ENCODE measurements at regions not wholly inside any gene's neighbourhood (a gene's known extent, or its start where the extent isn't known, plus 50 kb on each side); places are given as distances from the start of the nearest gene placed in this dataset.

DNA sequence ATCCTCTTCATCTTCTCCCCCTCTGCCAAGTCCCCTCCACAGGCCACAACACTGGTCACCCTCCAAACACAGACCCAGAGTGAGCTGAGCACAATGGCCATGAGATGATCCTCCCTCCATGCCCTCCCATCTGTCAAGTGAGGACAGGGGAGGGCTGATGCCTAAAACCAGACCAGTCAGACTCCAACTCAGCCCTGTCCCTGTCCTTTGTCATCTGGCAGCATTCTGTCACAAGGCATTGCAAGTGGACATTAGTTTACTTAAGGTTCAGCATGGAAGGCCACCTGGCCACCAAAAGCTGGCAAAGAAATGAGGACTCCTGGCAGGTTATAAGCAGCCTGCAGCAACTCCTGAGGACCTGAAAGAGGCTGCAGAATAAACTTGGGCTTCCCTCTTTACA is 136.2 kb upstream of the SLC30A5 start:
- H3K79me2 ChIP-seq (ENCODE audit: control insufficient read depth, insufficient read depth, low read length): no peaks in the 10 kb centered on the region
- no peak overlapping the region for H3K4me3 Mint-ChIP-seq
- no peak for ATAC-seq (ENCODE audit: low read depth)
- H3K36me3 ChIP-seq (replicated peaks in 1 of 2; ENCODE audit: control extremely low read depth in 1 of 2, control insufficient read depth in 1 of 2, extremely low read depth in 1 of 2, insufficient read depth in 2 of 2, low read length in 1 of 2): no peaks in the 10 kb centered on the region
- H3K27me3 ChIP-seq (replicated peaks in 1 of 4; ENCODE audit: control extremely low read depth in 1 of 4, control insufficient read depth in 3 of 4, insufficient read depth in 4 of 4, low read length in 3 of 4): no peaks in the 10 kb centered on the region
- peaks cover 4% of the 10 kb centered on the region for H3K4me1 Mint-ChIP-seq
- TF ChIP-seq, protein P1, sequence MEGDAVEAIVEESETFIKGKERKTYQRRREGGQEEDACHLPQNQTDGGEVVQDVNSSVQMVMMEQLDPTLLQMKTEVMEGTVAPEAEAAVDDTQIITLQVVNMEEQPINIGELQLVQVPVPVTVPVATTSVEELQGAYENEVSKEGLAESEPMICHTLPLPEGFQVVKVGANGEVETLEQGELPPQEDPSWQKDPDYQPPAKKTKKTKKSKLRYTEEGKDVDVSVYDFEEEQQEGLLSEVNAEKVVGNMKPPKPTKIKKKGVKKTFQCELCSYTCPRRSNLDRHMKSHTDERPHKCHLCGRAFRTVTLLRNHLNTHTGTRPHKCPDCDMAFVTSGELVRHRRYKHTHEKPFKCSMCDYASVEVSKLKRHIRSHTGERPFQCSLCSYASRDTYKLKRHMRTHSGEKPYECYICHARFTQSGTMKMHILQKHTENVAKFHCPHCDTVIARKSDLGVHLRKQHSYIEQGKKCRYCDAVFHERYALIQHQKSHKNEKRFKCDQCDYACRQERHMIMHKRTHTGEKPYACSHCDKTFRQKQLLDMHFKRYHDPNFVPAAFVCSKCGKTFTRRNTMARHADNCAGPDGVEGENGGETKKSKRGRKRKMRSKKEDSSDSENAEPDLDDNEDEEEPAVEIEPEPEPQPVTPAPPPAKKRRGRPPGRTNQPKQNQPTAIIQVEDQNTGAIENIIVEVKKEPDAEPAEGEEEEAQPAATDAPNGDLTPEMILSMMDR (IDR thresholded peaks at IDR 0.05): no peak
- TF ChIP-seq EZH2 (IDR thresholded peaks at IDR 0.05; ENCODE audit: borderline replicate concordance, insufficient read depth, low read depth, low read length, poor library complexity, severe bottlenecking): no peak
- H4K20me1 ChIP-seq (ENCODE audit: control insufficient read depth, insufficient read depth, low read length, poor library complexity, severe bottlenecking): no peaks in the 10 kb centered on the region
- no peaks in the 10 kb centered on the region for H3K9me3 ChIP-seq (ENCODE audit: control extremely low read depth in 1 of 3, control insufficient read depth in 2 of 3, insufficient read depth in 1 of 3, low read length in 2 of 3)
- H3K9ac ChIP-seq (ENCODE audit: low read length): no peak overlapping the region
- no peaks in the 10 kb centered on the region for H3K9me3 Mint-ChIP-seq (ENCODE audit: insufficient read depth)
- intact Hi-C loops (cut with micrococcal nuclease): no loop called here
- H3K4me2 ChIP-seq (replicated peaks; ENCODE audit: low read depth, low read length, poor library complexity, severe bottlenecking): no peak overlapping the region
- no peak overlapping the region for H3K27ac Mint-ChIP-seq
- H3K27me3 Mint-ChIP-seq: no peaks in the 10 kb centered on the region
- no peak for DNase-seq
- H2AFZ ChIP-seq (ENCODE audit: insufficient read depth, low read depth, low read length, poor library complexity, severe bottlenecking): no peak overlapping the region
- no peak overlapping the region for H3K4me3 ChIP-seq (ENCODE audit: control extremely low read depth in 1 of 5, extremely low read depth in 1 of 5, insufficient read depth in 1 of 5, low read depth in 2 of 5, low read length in 4 of 5)
- POLR2A ChIA-PET: no interaction called here
- no peak overlapping the region for H3K27ac ChIP-seq (ENCODE audit: low read length in 2 of 2)
- no peaks in the 10 kb centered on the region for H3K4me1 ChIP-seq (ENCODE audit: control insufficient read depth in 2 of 2, insufficient read depth in 2 of 2, low read length in 2 of 2)
- CTCF ChIA-PET: no interaction called here

DNA sequence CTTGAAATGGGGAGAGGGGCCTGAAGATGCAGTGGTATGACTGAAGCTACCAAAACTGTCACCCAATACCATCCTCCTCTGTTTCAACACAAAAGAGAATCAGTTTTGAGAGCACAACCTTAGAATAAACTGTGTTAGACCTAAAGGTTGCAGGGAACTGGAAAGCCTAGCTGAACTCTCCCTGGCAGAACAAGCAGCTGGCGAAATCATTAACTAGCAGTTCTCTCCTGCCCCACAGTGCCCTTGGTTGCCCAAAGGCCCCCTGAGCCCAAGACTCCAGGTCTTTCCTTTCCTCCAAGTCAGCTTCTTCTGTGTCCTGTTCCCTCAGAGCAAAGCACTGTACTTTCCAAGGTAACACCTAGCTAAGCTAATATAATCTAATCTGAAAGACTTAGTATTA is 135.4 kb upstream of the SLC30A5 start:
- no peak for ATAC-seq (ENCODE audit: low read depth)
- Mint-ChIP-seq H3K9me3 (ENCODE audit: insufficient read depth) (no peaks in the 10 kb centered on the region), H3K4me3 (no peak overlapping the region), H3K27me3 (no peaks in the 10 kb centered on the region), H3K4me1 (peaks cover 7% of the 10 kb centered on the region), H3K27ac (no peak overlapping the region)
- 90% methylated on average over 1 of the region's 1 CpG for WGBS (ENCODE audit: insufficient coverage)
- TF ChIP-seq EZH2 (IDR thresholded peaks at IDR 0.05; ENCODE audit: borderline replicate concordance, insufficient read depth, low read depth, low read length, poor library complexity, severe bottlenecking): no peak
- TF ChIP-seq, protein P1 (IDR thresholded peaks at IDR 0.05): no peak
- ChIA-PET POLR2A (no interaction called here), CTCF (interaction anchor here (0.7 kb wide), 1 partner anchor 674 kb away, joined by 3 read pairs; no protein-coding TSS in a partner anchor)
- Histone ChIP-seq H3K36me3 (replicated peaks in 1 of 2; ENCODE audit: control extremely low read depth in 1 of 2, control insufficient read depth in 1 of 2, extremely low read depth in 1 of 2, insufficient read depth in 2 of 2, low read length in 1 of 2) (no peaks in the 10 kb centered on the region), H2AFZ (ENCODE audit: insufficient read depth, low read depth, low read length, poor library complexity, severe bottlenecking) (no peak overlapping the region), H4K20me1 (ENCODE audit: control insufficient read depth, insufficient read depth, low read length, poor library complexity, severe bottlenecking) (no peaks in the 10 kb centered on the region), H3K4me2 (replicated peaks; ENCODE audit: low read depth, low read length, poor library complexity, severe bottlenecking) (no peak overlapping the region), H3K9me3 (ENCODE audit: control extremely low read depth in 1 of 3, control insufficient read depth in 2 of 3, insufficient read depth in 1 of 3, low read length in 2 of 3) (no peaks in the 10 kb centered on the region), H3K27me3 (replicated peaks in 1 of 4; ENCODE audit: control extremely low read depth in 1 of 4, control insufficient read depth in 3 of 4, insufficient read depth in 4 of 4, low read length in 3 of 4) (no peaks in the 10 kb centered on the region), H3K4me1 (ENCODE audit: control insufficient read depth in 2 of 2, insufficient read depth in 2 of 2, low read length in 2 of 2) (no peaks in the 10 kb centered on the region), H3K9ac (ENCODE audit: low read length) (no peak overlapping the region), H3K4me3 (ENCODE audit: control extremely low read depth in 1 of 5, extremely low read depth in 1 of 5, insufficient read depth in 1 of 5, low read depth in 2 of 5, low read length in 4 of 5) (no peak overlapping the region), H3K27ac (ENCODE audit: low read length in 2 of 2) (no peak overlapping the region), H3K79me2 (ENCODE audit: control insufficient read depth, insufficient read depth, low read length) (no peaks in the 10 kb centered on the region)
- DNase-seq: no peak
- intact Hi-C loops (cut with micrococcal nuclease): no loop called here
